ENCODE measurements at regions not wholly inside any gene's neighbourhood (a gene's known extent, or its start where the extent isn't known, plus 50 kb on each side); places are given as distances from the start of the nearest gene placed in this dataset.

DNA sequence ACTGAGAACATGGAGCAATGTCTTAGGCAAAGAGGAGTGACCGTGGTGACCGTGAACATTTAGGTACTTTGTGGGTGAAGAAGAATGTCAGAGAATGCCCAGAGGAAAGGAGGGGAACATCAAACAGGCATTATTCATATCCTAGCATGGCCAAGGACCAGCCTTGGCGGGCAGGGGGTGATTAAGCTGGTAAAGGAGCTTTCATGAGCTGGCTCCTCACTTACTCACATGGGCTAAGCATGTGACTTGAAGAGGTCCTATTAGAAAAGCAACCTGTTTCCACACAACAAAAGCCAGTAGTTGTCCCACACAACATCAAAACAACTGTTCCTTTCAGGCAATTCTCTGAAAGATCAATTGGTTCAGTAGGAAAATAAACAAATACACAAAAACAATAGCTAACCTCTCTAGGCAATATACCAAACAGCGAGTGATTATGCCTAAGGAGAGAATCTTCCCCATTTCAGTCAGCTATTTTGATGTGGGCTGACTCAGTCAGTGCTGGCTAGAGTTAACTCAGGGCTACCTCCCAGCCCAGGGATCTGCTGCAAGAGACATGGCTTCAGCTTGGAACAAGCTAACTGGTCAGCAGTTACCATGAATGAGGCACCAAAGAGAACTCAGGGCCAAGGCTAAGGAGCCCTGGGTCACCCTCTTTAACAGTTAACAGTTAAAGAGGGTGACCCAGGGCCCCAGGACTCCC, 283.5 kb downstream of the ARHGAP12 start:
- no peak for DNase-seq

DNA sequence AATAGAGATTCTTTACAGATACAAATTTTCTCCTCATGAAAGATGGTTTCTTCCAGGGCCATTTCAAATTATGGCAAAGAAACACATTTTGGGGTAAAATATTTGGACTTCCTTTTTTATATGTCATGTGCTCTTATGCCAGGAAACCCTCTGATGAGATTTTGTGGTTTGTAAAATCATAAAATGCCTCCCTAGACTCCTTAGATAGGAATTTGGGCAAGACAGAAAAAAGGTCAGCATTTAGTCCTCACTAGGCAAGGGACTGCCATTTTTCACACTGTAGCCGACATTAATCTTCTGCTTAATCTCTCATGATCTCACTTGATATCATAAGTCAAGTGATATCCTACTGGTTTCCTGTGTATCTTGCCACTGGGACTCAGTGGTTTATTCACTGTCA, 286.4 kb downstream of the ARHGAP12 start:
- DNase-seq: no peak

DNA sequence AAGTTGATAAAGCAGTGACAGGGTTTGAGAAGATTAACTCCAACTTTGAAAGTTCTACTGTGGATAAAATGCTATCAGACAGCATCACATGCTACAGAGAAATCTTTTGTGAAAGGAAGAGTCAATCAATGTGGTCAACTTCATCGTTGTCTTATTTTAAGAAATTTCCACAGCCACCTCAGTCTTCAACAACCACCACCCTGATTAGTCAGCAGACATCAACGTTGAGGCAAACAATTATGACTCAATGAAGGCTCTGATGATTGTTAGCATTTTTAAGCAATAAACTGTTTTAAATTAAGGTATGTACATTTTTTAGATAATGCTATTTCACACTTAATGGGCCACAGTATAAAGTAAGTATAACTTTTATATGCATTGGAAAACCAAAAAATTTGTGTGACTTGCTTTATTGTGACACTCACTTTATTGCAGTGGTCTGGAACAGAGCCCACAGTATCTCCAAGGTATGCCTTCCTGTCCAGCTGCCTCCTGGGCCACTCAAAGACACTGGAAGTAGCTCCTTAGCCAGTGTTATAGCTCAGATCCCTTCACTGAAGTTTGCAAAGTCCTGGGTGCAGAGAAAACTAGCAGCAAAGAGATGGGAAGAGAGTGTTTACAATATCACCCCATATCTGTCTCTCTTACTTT, 293.1 kb downstream of the ARHGAP12 start:
- no peak for DNase-seq

DNA sequence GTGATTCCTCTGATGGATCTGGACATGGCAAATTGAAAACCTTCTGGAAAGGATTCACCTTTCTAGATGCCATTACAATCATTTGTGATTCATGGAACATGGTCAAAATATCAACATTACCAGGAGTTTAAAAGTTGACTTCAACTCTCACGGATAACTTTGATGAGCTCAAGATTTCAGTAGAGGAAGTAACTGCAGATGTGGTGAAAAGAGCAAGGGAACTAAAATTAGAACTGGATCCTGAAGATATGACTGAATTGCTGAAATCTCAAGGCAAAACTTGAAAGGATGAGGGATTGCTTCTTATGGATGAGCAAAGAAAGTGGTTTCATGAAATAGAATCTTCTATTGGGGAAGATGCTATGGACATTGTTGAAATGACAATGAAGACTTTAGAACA, 293.6 kb downstream of the ARHGAP12 start:
- DNase-seq: no peak

DNA sequence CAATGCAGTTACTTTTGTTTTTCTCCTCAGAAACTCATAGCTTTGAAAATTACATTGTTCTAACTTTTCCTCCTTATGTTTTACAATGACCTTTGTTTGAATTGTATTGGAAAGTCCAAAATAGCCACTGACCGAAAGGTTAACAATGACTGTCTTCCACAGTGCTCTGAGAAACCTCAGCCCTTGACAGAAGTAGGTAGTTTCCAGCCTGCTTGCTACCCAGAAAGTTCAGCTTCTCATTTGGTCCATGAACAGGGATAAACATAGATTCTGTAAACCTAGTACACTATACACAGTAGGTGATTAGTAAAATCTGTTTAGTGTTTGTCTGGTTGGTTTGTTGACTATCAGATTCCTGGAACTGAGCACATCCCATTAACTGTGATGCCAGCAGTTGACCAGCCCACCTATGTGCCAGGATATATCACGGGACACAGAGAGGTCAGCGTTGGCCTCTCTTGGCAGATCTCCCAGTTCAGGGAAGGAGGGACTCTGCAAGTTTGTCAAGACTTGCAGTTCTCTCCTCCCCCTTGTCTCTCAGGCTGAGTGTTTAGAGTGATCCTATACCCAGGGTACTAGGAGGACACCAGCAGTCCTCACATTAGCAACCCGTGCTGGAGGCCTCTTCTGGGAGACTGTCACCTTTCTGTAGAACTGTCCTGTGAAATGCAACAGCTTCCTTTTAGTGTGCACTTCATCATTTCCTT, 297.6 kb downstream of the ARHGAP12 start:
- no peak for DNase-seq

DNA sequence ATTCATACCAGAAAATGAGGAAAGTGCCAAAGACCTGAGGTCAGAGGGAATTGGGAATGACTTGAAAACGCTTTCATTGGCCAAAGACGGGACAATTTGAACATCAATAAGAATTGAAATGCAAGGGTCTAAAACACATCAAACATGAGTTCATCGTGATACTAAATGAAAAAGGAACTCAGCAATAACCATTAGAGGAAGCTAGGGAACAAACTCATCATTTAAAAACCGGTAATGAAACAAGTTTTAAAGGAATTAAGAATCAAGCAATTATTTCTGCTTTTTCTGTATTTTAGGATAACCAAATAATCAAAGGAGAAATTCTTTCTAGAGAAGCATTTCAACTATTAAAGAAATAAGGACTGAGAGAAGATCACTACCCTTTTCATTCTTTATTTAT, 303.1 kb downstream of the ARHGAP12 start:
- DNase-seq: no peak

DNA sequence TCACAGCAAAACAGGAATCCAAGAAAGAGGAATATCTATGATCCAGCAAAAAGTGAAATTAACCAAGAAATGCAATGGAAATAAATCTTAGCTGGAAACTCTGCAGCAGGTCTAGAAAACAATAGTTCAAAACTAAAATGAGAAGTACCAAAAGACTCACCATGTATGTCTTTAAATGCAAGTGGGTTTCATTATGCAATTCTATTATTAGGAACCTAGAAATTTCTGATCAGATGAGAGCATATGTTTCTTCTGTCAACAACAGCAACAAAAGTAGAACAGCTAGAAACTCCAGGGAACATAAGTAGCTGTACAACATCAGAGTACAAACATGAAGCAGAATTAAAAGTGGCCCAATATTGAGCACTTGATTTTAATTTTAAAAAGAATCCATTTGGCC, 304.0 kb downstream of the ARHGAP12 start:
- DNase-seq: no peak

DNA sequence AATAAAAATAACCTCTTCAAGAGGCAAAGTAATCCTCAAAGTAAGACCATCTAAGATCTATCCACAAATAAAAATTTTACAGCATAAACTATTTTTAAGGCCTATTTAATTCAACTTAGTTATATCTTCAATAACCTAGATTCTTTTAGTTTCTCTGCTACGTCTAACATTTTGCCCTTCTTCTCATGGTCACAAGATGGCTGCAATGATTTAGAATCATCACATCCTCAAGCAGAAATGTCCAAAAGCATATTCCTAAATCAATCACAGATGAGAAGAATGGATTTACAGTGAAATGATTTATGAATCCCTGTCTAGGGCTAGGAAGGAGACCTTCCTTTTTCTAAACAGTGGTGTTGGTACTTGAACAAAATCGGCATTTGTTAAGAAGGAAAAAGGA, 304.7 kb downstream of the ARHGAP12 start:
- DNase-seq: no peak

DNA sequence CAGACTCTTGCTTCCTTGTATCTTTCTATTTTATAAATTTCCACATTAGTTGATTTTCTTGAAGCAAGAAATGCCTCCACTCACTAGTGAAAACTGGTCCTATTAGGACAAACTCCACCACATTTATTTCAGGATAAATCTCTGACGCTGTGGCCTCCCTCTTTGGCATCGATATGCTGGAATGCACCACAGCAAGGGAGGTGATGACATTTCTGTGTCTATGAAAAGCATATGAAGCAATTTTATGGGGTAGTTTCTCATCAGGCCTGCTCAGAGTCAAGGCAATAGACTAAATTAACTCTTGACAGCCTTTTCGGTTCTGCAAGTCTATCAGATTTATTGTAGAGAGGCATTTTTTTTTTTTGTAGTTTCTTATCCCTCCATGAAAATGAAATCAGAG, 304.4 kb downstream of the ZEB1 start:
- no peak for DNase-seq

DNA sequence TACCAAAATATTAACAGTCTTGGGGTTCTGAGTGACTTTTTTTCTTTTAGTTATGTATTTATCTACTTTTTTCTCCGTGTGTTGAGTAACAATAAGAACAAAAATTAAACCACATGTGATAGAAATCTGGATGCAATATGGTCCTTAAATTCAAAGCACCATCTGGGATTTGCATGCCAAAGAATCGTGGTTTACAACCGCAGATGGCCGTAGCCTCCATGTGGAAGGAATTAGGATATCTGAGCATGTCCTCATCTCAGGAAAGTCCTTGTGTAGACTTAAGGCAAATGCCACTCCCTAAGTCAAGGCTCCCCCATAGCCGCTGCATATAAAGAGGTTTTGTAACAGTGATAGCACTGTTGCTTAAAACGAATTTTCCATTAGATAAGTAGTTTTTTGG, 304.0 kb downstream of the ZEB1 start:
- DNase-seq: no peak

DNA sequence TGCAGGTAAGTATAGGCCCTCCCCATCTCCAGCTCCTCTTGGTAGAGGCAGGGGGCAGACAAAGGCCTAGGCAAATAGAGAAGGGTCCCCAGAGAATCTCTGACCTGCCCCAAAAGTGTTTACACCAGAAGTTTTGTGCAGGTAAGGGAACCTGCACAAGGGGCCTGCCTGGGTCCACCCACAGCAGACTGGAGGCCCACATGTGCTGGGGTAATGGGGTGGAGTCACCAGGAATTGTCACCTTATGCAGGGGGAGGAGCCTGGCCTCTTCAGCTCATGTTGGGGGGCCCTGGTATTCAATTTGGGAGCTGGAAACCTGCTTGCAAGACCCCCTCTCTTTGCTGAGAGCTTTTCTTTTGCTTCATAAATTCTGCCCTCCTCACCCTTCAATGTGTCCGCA, 302.7 kb downstream of the ZEB1 start:
- DNase-seq: no peak

DNA sequence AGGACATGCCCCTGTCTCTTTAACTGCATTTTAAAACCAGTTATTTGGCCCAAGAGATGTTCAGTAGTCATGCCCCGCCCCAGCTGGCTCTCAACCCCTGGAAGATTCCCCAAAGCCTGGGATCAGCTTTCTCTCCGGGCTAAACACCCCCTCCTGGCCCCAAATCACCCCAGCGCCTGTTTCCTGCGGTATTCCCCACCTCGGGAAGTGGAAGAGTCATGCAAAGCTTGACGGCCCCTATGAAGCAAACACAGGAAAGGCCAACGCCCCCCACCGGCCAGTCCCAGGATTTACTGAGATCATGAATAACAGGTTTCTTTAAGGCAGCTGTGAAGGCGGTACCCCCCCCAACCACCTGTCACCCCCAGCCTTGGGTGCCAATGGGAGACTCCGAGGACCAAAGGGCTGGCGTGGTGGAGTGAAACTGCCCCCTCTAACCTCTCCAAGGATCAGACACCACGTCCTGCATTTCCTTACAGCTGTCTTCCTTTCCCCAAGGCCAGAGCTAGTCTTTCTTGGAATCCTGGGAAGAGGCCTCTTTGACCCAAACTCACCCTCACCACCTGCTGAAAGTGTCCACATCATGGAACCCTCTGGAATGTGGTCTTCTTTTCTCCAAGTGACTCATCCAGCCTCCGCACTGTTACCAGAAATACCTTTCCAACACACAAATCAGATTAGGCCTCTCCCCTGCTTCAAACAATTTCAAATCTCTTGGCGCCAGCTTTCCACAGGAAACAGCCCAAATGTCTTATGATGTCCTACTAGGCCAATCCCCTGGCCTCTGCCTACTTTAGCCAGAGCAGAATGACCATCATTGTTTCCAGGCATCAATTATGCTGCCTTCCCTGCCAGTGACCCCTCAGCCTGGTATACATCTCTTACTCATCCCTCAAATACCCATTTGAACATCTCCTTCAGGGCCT, 301.5 kb downstream of the ZEB1 start:
- no peak for DNase-seq

DNA sequence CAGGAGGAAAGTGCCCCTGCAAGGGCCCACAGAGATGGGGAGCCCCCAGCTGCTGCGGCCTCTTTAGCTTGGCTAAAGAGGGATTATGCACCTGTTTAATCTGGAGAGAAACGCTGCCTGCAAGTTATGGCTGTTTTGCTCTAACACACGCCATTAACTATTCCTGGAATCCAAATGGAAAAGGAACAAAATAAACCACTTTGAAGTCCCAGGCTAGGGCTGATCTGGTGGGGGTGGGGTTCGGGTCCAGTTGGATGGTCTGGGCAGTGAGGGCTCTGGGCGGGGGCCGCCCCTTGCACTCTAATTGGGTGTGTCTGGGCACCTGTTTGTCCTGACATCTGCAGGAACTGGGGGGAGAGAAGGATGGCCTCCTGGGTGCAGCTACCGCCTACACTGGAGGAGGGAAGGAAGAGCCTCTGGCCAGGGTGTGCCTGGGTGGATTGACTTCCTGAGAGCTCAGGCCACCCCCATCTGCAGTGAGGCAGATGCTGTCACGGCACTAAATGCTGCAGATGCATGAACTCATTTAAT, 300.6 kb downstream of the ZEB1 start:
- no peak for DNase-seq

DNA sequence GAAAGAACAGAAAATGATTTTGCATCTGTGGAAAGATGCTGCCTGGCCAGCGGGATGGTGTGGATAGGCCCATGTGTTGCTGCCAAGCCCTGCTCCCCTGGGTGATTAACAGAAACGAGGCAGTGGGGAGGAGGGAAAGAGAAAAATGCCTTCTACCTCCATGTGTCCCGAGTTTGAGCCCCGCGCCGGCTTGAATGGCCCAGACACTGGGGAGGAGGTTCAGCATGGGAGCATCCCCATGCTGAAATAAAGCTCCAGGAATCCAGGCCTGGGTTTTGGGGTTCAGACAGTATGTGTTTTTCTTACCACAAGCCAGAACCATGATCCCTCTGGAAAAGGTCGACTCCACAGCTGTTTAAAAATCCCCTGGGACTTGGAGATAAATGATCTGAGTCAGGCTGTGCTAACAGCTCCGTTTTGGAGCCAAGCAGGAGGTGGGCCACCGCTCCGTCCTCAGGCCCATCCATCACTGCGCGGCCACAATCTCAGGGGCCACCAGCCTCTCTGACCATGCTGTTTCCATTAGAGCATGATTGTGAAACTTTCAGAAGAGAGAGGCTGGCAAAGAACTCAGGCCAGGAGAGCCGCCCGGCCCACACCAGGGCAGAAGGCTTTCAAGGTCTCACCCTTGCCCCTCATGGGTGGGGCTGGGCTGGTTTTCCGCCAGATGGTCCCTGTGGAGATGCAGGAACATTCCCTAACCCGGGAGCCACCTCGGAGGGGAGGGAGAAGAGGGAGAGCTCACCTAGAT, 299.7 kb downstream of the ZEB1 start:
- DNase-seq: no peak

DNA sequence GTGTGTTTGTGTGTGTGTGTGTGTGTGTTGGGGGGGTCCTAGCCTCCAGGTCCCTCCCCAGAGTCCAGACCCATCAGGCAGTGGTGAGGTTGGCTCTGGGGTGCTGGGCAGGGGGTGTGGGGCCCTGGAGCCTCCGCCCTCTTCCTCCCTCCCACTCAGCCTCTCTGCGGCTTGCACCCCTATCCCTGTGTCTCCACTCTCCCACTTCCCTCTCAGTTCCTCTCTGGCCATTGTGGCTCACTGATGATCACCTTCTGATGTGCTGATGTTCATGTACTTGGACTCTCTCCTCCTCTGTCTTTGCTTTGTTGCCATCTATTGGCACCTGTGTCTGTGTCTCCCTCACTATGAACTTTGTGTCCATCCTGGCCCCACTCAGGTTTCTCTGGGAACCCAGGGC, 298.7 kb downstream of the ZEB1 start:
- DNase-seq: no peak

DNA sequence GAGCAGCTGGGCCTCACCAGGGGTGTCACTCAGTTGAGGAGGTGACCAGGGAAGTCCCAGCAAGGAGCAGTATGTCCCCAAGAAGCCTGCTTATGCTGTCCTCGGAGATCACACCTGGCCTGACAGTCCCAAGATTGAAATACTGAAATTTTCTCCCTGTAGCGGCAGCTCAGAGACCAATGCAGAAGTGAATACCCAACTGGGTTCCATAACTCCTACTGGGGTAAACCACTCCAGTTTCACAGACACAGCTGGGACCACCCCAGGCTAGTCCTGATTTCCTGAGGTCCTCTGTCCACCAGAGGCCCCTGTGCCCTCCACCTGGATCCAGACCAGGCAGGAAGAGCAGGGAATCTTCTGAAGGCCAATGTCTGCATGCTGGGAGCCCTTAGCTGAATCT, 298.1 kb downstream of the ZEB1 start:
- DNase-seq: no peak

DNA sequence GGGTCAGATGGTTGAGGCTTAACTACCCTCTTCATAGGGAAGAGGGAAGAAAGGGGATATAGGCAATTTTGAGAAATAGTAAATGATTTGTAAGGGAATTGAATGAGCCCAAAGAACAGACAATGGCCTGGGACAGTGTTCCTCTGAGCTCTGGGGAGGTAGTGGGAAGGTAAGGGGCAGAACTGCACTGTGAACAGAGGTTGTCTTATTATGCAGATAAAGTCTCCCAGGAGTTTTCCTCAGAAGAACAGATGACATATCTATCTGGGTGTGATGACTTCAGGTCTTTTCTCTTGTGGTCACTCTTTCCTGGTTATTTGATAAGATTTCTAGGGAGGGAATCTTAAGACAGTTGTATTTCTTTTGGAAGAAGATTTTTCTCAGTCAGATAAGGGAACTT, 296.1 kb downstream of the ZEB1 start:
- no peak for DNase-seq

DNA sequence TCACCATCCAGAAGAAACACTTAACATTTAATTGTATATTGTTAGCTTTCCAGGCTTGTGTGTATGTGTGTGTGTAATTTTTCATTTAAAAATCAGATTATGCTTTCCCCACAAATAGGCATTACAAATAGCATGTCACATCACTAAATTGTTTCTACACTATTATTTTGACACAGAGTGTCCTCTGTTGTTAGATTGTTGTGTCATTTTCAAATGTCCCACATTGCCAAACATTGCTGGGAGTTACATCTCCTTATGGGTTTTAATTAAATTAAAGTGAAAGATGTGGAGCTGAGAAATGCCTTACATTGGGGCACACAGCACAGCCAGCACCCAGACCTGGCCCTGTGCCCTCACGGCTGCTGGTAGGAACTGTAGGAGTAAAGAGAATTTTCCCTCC, 295.6 kb downstream of the ZEB1 start:
- no peak for DNase-seq

DNA sequence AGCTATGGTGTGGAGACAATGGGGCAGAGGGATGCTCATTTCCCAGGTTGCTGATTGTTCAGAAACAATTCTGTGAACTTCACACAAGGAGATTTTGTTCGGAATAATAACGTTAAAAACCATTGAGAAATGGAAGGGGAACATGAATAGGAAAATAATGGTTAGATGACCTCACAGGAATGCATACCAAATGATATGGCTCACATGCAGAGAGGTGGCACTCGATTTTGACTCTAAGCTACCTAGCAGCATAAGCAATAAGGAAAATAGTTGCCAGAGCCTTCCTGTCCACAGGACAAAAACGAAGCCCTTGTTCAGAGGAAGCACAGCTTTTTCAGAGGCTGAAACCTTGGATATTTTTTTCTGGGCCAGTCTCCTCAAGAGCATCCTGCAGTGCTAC, 293.1 kb downstream of the ZEB1 start:
- DNase-seq: no peak

DNA sequence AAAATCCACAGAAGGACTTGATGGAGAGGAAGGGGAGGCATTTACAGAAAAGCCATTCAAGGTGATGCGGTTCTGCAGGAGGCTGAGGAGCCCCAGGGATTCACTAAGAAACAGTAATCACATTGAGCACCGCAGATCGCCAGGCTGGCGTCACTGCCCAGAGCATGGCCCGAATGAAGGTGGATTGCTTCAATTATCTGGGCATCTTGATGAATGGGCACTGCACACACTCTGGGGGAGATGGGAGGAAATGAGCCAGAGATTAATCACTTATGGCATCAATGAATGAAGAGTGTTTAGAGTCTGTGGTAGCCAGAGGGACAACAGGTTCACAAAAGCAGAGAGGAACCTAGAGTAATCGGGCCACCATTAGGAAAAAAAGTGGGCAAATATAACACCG, 292.1 kb downstream of the ZEB1 start:
- DNase-seq: no peak

DNA sequence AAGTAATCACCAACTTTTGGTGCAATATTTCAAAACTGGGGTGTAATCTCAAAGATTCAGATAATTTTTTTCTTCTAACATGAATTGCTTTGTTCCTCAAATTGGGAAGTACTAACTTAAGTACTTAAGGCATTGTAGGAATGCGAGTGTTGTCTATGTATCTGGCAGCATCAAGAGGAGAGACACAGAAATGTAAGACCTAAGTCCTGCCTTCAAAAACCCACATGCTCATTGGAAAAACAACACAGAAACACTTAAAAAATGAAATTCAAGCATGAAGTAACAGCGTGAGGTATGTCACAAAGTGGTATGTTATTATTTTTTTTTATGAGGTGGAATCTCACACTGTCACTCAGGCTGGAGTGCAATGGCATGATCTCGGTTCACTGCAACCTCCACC, 288.5 kb downstream of the ZEB1 start:
- DNase-seq: no peak
